DND-41 (cell line): ENCODE measurements at regions not wholly inside any gene's neighbourhood (a gene's known extent, or its start where the extent isn't known, plus 50 kb on each side); places are given as distances from the start of the nearest gene placed in this dataset.

Experiments used
- ATAC-seq: fragments of 200-7000 bp; cut with Tn5 transposase; 3 replicates; pipeline ENCODE4 v1.9.1; 2021; ENCODE audit warnings: low read depth; ENCODE audit not compliant: insufficient read depth
- DNase-seq: peaks from one replicate; pipeline ENCODE4 v3.0.0-alpha.2; 2020
- H2AFZ ChIP-seq: 2 replicates; pipeline ENCODE4 v1.6.0; 2012; ENCODE audit warnings: low read depth, low read length
- H3K27ac ChIP-seq: 2 replicates; pipeline ENCODE4 v1.5.1; 2012; ENCODE audit warnings: low read length, inconsistent platforms
- H3K27me3 ChIP-seq: fragments of 200-600 bp; sonication (generic); 2 replicates; pipeline ENCODE4 v1.6.0; 2012; ENCODE audit warnings: low read length, mild to moderate bottlenecking, inconsistent platforms; ENCODE audit not compliant: insufficient read depth, poor library complexity
- H3K36me3 ChIP-seq: 2 replicates; pipeline ENCODE4 v1.5.1; 2012; ENCODE audit warnings: low read length, inconsistent platforms; ENCODE audit not compliant: insufficient read depth
- H3K4me1 ChIP-seq: 2 replicates; pipeline ENCODE4 v1.5.1; 2012; ENCODE audit warnings: mild to moderate bottlenecking, low read length; ENCODE audit not compliant: insufficient read depth
- H3K4me2 ChIP-seq: 2 replicates; pipeline ENCODE4 v1.6.0; 2012; ENCODE audit warnings: mild to moderate bottlenecking, moderate library complexity, low read length, inconsistent platforms; ENCODE audit not compliant: insufficient read depth
- H3K4me3 ChIP-seq, 2 experiments: fragments of 200-600 bp in 1 of 2; shearing (Covaris generic) in 1 of 2; 2 replicates each; pipeline ENCODE4 v1.5.1; 2012 to 2016; ENCODE audit warnings: inconsistent platforms in 2 of 2, low read length in 2 of 2, mild to moderate bottlenecking in 2 of 2, low read depth in 1 of 2, moderate library complexity in 1 of 2
- H3K79me2 ChIP-seq: 2 replicates; pipeline ENCODE4 v1.6.0; 2012; ENCODE audit warnings: low read length, inconsistent platforms; ENCODE audit not compliant: insufficient read depth
- H3K9ac ChIP-seq: 2 replicates; pipeline ENCODE4 v1.6.0; 2012; ENCODE audit warnings: low read depth, mild to moderate bottlenecking, inconsistent platforms, low read length, moderate library complexity
- H3K9me3 ChIP-seq: 2 replicates; pipeline ENCODE4 v1.5.1; 2012; ENCODE audit warnings: low read length, moderate library complexity, mild to moderate bottlenecking, inconsistent platforms; ENCODE audit not compliant: insufficient read depth, severe bottlenecking
- H4K20me1 ChIP-seq: 2 replicates; pipeline ENCODE4 v1.6.0; 2012; ENCODE audit warnings: low read length; ENCODE audit not compliant: insufficient read depth
- EZH2 ChIP-seq: IDR thresholded peaks from 3 replicates; pipeline ENCODE4 v1.6.1; 2012; ENCODE audit warnings: borderline replicate concordance, low read depth, mild to moderate bottlenecking, moderate library complexity, low read length, inconsistent platforms; ENCODE audit not compliant: severe bottlenecking
- TF ChIP-seq, protein P1 (sequence below): IDR thresholded peaks from 2 replicates; pipeline ENCODE4 v1.5.1; 2012; ENCODE audit warnings: borderline replicate concordance, low read length, moderate library complexity, mild to moderate bottlenecking; ENCODE audit not compliant: poor library complexity, severe bottlenecking; ENCODE audit errors: extremely low read depth

DNA sequence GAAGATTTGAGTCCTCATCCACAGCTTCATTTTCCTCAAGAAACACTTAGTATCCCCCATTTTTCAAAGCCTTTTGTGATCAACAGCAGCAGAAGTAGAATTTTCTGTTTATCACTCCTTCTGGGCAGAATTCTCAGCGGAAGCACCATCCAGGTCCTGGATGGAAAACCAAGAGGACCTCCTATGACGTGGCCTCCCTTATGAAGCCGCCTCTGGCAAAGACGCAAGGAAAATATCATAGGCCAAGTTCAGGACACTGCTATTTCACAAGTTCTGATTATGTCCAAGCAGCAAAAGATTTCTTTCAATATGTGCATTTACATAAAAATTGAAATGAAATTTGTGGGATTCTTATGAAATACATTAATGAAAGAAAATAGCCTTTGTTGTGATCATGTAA lies 315.0 kb downstream of the SEC23A start:
- Histone ChIP-seq H3K36me3 (no peaks in the 10 kb centered on the region), H3K9me3 (no peaks in the 10 kb centered on the region), H3K4me3 (no peak overlapping the region), H2AFZ (no peak overlapping the region), H3K9ac (no peak overlapping the region), H3K4me1 (no peaks in the 10 kb centered on the region), H4K20me1 (no peaks in the 10 kb centered on the region), H3K4me2 (no peak overlapping the region), H3K79me2 (no peaks in the 10 kb centered on the region), H3K27me3 (no peaks in the 10 kb centered on the region), H3K27ac (no peak overlapping the region)
- DNase-seq: no peak
- TF ChIP-seq EZH2: no peak
- TF ChIP-seq, protein P1, sequence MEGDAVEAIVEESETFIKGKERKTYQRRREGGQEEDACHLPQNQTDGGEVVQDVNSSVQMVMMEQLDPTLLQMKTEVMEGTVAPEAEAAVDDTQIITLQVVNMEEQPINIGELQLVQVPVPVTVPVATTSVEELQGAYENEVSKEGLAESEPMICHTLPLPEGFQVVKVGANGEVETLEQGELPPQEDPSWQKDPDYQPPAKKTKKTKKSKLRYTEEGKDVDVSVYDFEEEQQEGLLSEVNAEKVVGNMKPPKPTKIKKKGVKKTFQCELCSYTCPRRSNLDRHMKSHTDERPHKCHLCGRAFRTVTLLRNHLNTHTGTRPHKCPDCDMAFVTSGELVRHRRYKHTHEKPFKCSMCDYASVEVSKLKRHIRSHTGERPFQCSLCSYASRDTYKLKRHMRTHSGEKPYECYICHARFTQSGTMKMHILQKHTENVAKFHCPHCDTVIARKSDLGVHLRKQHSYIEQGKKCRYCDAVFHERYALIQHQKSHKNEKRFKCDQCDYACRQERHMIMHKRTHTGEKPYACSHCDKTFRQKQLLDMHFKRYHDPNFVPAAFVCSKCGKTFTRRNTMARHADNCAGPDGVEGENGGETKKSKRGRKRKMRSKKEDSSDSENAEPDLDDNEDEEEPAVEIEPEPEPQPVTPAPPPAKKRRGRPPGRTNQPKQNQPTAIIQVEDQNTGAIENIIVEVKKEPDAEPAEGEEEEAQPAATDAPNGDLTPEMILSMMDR: no peak
- ATAC-seq: no peak

DNA sequence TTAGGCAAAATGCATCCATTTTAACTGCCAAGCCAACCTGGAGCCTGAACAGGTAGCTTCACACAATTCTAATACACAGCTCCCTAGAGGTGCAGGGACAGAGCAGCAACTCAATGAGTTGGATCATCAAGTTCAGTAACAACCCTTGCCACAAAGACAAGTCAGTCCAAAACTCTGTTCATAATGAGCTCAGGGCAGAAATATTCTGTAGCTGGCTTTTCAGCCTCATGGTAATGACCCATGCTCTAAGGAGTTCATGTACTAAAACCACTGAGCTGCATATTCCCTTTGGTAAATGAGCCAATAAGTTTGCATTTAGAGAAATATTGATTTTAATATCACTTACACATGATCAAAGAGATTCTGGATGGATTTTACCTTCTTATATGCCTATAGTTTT lies 316.1 kb downstream of the SEC23A start:
- Histone ChIP-seq H3K27ac (no peak overlapping the region), H3K4me1 (no peaks in the 10 kb centered on the region), H3K79me2 (no peaks in the 10 kb centered on the region), H3K36me3 (no peaks in the 10 kb centered on the region), H3K9ac (no peak overlapping the region), H3K4me2 (no peak overlapping the region), H3K9me3 (no peaks in the 10 kb centered on the region), H3K27me3 (no peaks in the 10 kb centered on the region), H3K4me3 (no peak overlapping the region), H4K20me1 (no peaks in the 10 kb centered on the region), H2AFZ (no peak overlapping the region)
- ATAC-seq (no peak), DNase-seq (no peak)
- no peak for TF ChIP-seq EZH2
- TF ChIP-seq, protein P1: no peak

DNA sequence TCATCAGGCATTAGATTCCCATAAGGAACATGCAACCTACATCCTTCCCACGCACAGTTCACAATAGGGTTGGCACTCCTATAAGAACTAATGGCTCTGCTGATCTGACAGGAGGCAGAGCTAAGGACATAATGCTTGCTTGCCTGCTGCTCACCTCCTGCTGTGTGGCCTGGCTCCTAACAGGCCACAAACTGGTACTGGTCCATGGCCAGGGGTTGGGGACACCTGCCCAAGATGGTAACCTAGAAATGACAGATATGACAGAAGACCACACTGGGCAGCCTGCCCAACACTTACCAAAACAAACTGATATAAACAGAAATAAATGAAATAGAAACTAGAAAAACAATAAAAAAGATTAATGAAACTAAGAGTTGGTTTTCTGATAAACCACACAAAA lies 325.6 kb downstream of the SEC23A start:
- Histone ChIP-seq H3K9ac (no peak overlapping the region), H3K9me3 (no peaks in the 10 kb centered on the region), H4K20me1 (no peaks in the 10 kb centered on the region), H3K36me3 (no peaks in the 10 kb centered on the region), H3K27me3 (no peaks in the 10 kb centered on the region), H3K27ac (no peak overlapping the region), H3K4me2 (no peak overlapping the region), H3K4me1 (no peaks in the 10 kb centered on the region), H2AFZ (no peak overlapping the region), H3K4me3 (no peak overlapping the region), H3K79me2 (no peaks in the 10 kb centered on the region)
- ATAC-seq (no peak), DNase-seq (no peak)
- TF ChIP-seq, protein P1: no peak
- no peak for TF ChIP-seq EZH2

DNA sequence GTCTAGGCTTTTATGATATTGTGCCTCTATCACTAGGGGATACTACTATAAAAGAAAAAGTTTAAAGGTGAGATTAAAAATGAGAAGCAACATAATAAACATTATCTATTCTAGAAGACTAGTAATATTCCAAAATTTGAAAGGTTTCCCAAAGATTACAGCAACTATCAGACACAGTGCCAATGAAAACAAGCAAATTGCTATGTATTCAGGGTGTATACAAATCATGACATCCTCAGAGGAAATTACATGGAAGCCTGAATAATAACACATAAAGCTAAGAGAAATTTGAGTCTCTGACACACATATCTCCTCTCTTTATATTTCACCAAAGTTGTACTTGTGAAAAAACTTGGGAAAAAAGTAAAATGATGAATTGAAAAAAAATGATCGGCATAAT lies 327.0 kb downstream of the SEC23A start:
- Histone ChIP-seq H4K20me1 (no peaks in the 10 kb centered on the region), H3K9me3 (no peaks in the 10 kb centered on the region), H3K4me2 (no peak overlapping the region), H3K9ac (no peak overlapping the region), H3K36me3 (no peaks in the 10 kb centered on the region), H3K4me3 (no peak overlapping the region), H3K27ac (no peak overlapping the region), H3K27me3 (no peaks in the 10 kb centered on the region), H3K79me2 (no peaks in the 10 kb centered on the region), H3K4me1 (no peaks in the 10 kb centered on the region), H2AFZ (no peak overlapping the region)
- DNase-seq (no peak), ATAC-seq (no peak)
- TF ChIP-seq, protein P1: no peak
- TF ChIP-seq EZH2: no peak
